ENCODE measurements at regions not wholly inside any gene's neighbourhood (a gene's known extent, or its start where the extent isn't known, plus 50 kb on each side); places are given as distances from the start of the nearest gene placed in this dataset.

DNA sequence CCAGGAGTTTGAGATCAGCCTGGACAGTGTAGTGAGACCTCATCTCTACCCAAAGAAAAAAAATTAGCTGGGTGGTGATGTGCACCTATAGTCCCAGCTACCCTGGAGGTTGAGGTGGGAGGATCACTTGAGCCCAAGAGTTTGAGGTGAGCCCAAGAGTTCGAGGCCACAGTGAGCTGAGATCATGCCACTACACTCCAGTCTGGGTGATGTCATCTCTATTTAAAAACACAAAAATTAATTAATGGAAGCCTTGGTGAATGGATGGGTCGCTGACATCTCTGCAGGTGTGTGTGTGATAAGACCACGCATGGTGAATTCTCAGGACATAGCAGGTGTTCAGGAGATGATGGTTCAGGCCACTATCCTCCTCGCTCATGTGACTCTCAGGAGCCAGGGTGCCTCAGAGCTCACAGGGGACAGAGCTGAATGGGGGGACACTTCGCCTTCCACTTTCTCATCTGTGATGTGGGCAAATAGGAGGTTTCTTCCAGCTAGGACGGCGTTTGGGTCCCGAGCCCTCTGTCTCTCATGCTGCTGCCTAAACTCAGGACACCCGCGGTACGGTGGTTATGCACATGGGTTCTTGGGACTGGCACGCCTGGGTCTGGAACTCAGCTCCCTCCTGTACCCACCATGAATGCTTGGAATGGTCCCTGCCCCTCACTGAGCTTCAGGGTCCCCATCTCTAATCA lies 113.4 kb upstream of the ZBTB40 start:
- TF ChIP-seq, protein P1, sequence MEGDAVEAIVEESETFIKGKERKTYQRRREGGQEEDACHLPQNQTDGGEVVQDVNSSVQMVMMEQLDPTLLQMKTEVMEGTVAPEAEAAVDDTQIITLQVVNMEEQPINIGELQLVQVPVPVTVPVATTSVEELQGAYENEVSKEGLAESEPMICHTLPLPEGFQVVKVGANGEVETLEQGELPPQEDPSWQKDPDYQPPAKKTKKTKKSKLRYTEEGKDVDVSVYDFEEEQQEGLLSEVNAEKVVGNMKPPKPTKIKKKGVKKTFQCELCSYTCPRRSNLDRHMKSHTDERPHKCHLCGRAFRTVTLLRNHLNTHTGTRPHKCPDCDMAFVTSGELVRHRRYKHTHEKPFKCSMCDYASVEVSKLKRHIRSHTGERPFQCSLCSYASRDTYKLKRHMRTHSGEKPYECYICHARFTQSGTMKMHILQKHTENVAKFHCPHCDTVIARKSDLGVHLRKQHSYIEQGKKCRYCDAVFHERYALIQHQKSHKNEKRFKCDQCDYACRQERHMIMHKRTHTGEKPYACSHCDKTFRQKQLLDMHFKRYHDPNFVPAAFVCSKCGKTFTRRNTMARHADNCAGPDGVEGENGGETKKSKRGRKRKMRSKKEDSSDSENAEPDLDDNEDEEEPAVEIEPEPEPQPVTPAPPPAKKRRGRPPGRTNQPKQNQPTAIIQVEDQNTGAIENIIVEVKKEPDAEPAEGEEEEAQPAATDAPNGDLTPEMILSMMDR (IDR thresholded peaks at IDR 0.05; ENCODE audit: control extremely low read depth, extremely low read depth, low read depth, missing control alignments) = no peak
- ChIA-PET CTCF (no interaction called here), POLR2A (no interaction called here)
- no peak for DNase-seq (ENCODE audit: extremely low spot score)

DNA sequence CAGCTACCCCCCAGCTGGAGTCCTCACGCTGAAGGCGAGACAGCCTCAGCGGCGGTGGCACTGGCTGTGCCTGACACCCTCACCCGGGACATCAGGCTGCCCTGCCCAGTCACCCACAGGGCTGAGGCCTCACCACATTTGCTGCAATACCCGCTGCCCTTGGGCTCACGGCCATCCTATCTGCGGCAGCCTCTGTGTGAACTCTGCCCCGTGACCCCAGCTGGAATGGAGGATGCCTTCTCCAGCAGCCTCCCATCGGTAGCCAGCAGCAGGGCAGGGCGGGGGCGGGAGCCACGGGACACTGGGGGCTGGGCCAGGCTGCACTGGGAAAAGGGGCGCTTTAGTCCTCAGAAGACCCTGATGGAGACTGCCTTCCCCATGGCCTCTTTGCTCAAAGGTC lies 112.4 kb upstream of the ZBTB40 start:
- CTCF ChIA-PET = no interaction called here
- TF ChIP-seq, protein P1 (IDR thresholded peaks at IDR 0.05; ENCODE audit: control extremely low read depth, extremely low read depth, low read depth, missing control alignments) = no peak
- no peak for DNase-seq (ENCODE audit: extremely low spot score)
- POLR2A ChIA-PET = no interaction called here

DNA sequence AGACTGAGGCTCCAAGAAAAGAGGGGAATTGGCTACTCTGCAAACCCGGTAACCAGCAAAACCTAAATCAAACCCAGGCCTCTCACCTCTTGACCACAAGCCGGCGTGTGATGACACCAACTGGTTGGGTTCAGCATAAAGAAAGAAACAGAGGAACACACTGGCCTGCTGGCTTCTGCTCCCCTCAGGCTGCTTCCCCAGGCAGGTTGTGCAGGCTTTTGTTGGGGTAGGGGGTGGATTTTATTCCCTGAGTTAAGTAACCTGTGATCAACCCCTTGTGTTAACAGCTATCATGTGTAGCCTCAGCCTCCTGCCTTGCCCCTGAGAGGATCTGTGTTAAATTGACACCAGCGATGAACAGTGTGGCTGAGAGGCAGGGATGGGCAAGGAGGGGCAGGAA lies 111.6 kb upstream of the ZBTB40 start:
- ChIA-PET CTCF (no interaction called here), POLR2A (no interaction called here)
- no peak for DNase-seq (ENCODE audit: extremely low spot score)
- TF ChIP-seq, protein P1 (IDR thresholded peaks at IDR 0.05; ENCODE audit: control extremely low read depth, extremely low read depth, low read depth, missing control alignments) = no peak

DNA sequence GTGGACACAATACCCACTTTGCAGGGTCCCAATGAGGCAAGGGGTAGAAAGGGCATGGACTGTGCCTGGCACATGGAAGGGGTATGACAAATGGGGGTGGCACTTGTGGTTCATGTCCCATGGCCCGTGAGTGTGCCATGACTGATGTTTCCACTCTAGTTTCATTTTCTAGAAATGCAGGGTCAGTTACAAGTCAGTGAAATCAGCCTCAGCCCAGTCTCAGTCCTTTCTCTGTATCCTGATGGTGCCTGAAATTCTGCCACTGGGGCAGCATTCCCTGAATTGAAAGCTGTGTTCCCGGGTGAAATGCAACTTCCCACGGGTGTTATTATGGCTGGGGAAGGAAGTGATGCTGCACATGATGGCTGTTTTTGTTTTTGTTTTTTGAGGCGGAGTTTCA lies 110.8 kb upstream of the ZBTB40 start:
- CTCF ChIA-PET = no interaction called here
- POLR2A ChIA-PET = no interaction called here
- TF ChIP-seq, protein P1 (IDR thresholded peaks at IDR 0.05; ENCODE audit: control extremely low read depth, extremely low read depth, low read depth, missing control alignments) = no peak
- DNase-seq (ENCODE audit: extremely low spot score) = no peak

DNA sequence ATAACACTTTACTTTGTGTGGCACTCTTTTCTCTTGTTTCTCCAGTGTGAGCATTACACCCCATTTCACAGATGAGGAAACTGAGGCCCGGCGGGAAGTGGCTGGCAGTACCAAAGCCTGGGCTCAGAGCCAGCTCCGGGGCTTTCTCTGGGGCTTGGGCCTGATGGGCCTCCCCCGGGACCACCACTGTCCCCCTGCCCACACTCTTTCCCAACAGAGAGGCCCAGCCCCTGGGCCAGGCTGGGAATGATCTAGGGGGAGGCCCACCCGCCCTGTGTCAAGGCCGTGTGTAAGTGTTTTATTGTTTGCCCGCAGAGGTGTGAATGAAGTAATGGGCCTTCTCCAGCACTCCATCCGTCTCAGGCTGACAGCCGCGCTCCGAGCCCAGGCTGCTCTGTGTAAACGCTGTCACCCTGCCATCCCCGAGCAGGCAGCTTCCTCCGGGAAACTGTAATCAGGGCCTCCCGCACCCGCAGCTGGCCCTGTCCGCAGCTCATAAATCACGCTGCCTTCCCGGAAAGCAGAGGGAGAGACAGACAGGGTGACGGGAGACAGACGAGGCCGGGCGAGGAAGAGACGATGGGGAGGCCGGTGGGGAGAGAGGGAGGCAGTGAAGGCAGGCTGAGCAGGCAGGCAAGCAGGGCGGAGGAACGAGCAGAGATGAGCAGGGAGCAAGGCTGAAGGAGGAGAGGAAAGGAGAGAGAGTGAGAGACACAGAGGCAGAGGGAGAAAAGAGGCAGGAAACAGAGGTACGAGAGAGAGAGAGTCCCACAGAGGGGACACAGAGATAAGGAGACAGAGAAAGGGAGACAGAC lies 109.7 kb upstream of the ZBTB40 start:
- no peak for DNase-seq (ENCODE audit: extremely low spot score)
- ChIA-PET POLR2A (no interaction called here), CTCF (no interaction called here)
- TF ChIP-seq, protein P1 (IDR thresholded peaks at IDR 0.05; ENCODE audit: control extremely low read depth, extremely low read depth, low read depth, missing control alignments) = no peak

DNA sequence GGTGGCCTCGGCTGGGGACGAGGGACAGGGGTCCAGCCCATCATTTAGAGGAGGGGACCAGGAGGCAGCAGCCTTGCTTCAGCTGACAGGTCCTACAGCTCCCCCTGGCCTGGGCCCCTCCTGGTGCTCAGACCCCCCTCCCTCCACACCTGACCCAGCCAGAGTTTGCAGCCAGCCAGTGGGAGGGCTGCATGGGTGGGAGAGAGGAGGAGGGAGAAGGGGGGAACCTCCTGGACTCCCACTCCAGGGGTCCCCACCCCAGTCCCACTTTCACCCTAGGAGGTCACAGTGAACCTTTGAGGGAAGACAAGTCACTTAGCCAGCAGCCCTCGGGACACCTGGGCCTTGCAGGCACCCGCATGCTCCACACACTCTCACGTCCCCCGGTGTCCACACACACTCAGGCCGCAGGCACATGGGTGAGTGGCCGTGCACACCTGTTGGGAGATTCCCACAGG lies 108.9 kb upstream of the ZBTB40 start:
- no peak for DNase-seq (ENCODE audit: extremely low spot score)
- TF ChIP-seq, protein P1 (IDR thresholded peaks at IDR 0.05; ENCODE audit: control extremely low read depth, extremely low read depth, low read depth, missing control alignments) = no peak
- ChIA-PET CTCF (no interaction called here), POLR2A (no interaction called here)

Measured in GM10248 (cell line).